WTC11 (cell line): ENCODE measurements at regions not wholly inside any gene's neighbourhood (a gene's known extent, or its start where the extent isn't known, plus 50 kb on each side); places are given as distances from the start of the nearest gene placed in this dataset.

Experiments used
- ATAC-seq: fragments of 200-7000 bp; cut with Tn5 transposase; 2 replicates; pipeline ENCODE4 v1.10.0; 2021; ENCODE audit warnings: mild to moderate bottlenecking, moderate library complexity
- CTCF ChIA-PET: fragments of 300-600 bp; sonication (Branson Sonifier 250); formaldehyde crosslinking; loops from one replicate; lab custom pipeline; 2021; ENCODE audit warnings: antibody characterized with exemption; lab: Charles Lee
- POLR2A ChIA-PET: fragments of 350-600 bp; sonication (Branson Sonifier 250); formaldehyde crosslinking; loops from one replicate; lab custom pipeline; 2021; ENCODE audit warnings: antibody characterized with exemption; lab: Charles Lee
- DNase-seq: peaks from one replicate; pipeline ENCODE4 v3.0.0; 2021; ENCODE audit warnings: low spot score
- H3K27ac Mint-ChIP-seq: 2 replicates; pipeline ENCODE4 v1.8.0; 2021; ENCODE audit warnings: mixed read lengths
- H3K27me3 Mint-ChIP-seq: 2 replicates; pipeline ENCODE4 v1.8.0; 2021; ENCODE audit warnings: low read depth, mild to moderate bottlenecking, moderate library complexity, mixed read lengths
- H3K36me3 Mint-ChIP-seq: 2 replicates; pipeline ENCODE4 v1.8.0; 2021; ENCODE audit warnings: mixed read lengths
- H3K4me1 Mint-ChIP-seq: 2 replicates; pipeline ENCODE4 v1.8.0; 2022; ENCODE audit warnings: mixed read lengths
- H3K4me3 Mint-ChIP-seq: 2 replicates; pipeline ENCODE4 v1.8.0; 2021; ENCODE audit warnings: mild to moderate bottlenecking, moderate library complexity, mixed read lengths
- H3K9me3 Mint-ChIP-seq: 2 replicates; pipeline ENCODE4 v1.8.0; 2021; ENCODE audit warnings: mixed read lengths
- CREM ChIP-seq: sonication (generic); formaldehyde crosslinking; IDR thresholded peaks from 2 replicates; pipeline ENCODE4 v1.8.1; 2022; ENCODE audit warnings: mild to moderate bottlenecking, missing genetic modification reagents, moderate library complexity
- ESRRA ChIP-seq: sonication (generic); formaldehyde crosslinking; IDR thresholded peaks from 2 replicates; pipeline ENCODE4 v1.8.1; 2022; ENCODE audit warnings: mild to moderate bottlenecking, missing genetic modification reagents, borderline replicate concordance
- FOXK1 ChIP-seq: sonication (generic); formaldehyde crosslinking; IDR thresholded peaks from 2 replicates; pipeline ENCODE4 v1.8.0; 2022; ENCODE audit warnings: mild to moderate bottlenecking, moderate library complexity, missing genetic modification reagents
- IRF2 ChIP-seq: sonication (generic); formaldehyde crosslinking; IDR thresholded peaks from 2 replicates; pipeline ENCODE4 v1.8.0; 2022; ENCODE audit warnings: low read depth, missing genetic modification reagents, borderline replicate concordance
- JAZF1 ChIP-seq: fragments of 250-450 bp; sonication (Bioruptor Pico); IDR thresholded peaks from 2 replicates; pipeline ENCODE4 v1.9.0; 2021; ENCODE audit warnings: moderate library complexity, mild to moderate bottlenecking, inconsistent platforms
- KAT7 ChIP-seq: sonication (generic); formaldehyde crosslinking; IDR thresholded peaks from 2 replicates; pipeline ENCODE4 v1.8.1; 2023; ENCODE audit warnings: missing genetic modification reagents, mild to moderate bottlenecking, borderline replicate concordance
- RORB ChIP-seq: fragments of 250-450 bp; sonication (Bioruptor Pico); IDR thresholded peaks from 2 replicates; pipeline ENCODE4 v1.9.0; 2021; ENCODE audit warnings: mild to moderate bottlenecking
- TEAD4 ChIP-seq: sonication (generic); formaldehyde crosslinking; IDR thresholded peaks from 2 replicates; pipeline ENCODE4 v1.8.0; 2022; ENCODE audit warnings: mild to moderate bottlenecking, missing genetic modification reagents
- ZNF263 ChIP-seq: sonication (generic); formaldehyde crosslinking; IDR thresholded peaks from 2 replicates; pipeline ENCODE4 v1.8.1; 2022; ENCODE audit warnings: low read depth, mild to moderate bottlenecking, moderate library complexity, missing genetic modification reagents
- ZNF396 ChIP-seq: fragments of 250-450 bp; sonication (Bioruptor Pico); IDR thresholded peaks from 2 replicates; pipeline ENCODE4 v1.8.0; 2021; ENCODE audit warnings: mild to moderate bottlenecking, moderate library complexity, borderline replicate concordance
- TF ChIP-seq, protein P1 (sequence below): sonication (generic); formaldehyde crosslinking; IDR thresholded peaks from 2 replicates; pipeline ENCODE4 v1.8.1; 2023; ENCODE audit warnings: mild to moderate bottlenecking, missing genetic modification reagents
- TF ChIP-seq, protein P2 (sequence below): fragments of 250-450 bp; sonication (Bioruptor Pico); conservative IDR thresholded peaks from 2 replicates; pipeline ENCODE4 v1.9.0; 2021; ENCODE audit warnings: mild to moderate bottlenecking
- TF ChIP-seq, protein P3 (sequence below): sonication (generic); formaldehyde crosslinking; IDR thresholded peaks from 2 replicates; pipeline ENCODE4 v1.8.1; 2022; ENCODE audit warnings: mild to moderate bottlenecking, missing genetic modification reagents, moderate library complexity, borderline replicate concordance
- TF ChIP-seq, protein P4 (sequence below): sonication (generic); formaldehyde crosslinking; IDR thresholded peaks from 2 replicates; pipeline ENCODE4 v1.8.1; 2023; ENCODE audit warnings: mild to moderate bottlenecking, missing genetic modification reagents
- TF ChIP-seq, protein P5 (sequence below): sonication (generic); formaldehyde crosslinking; IDR thresholded peaks from 2 replicates; pipeline ENCODE4 v1.8.0; 2022; ENCODE audit warnings: mild to moderate bottlenecking, missing genetic modification reagents
- TF ChIP-seq, protein P6 (sequence below): sonication (generic); formaldehyde crosslinking; IDR thresholded peaks from 2 replicates; pipeline ENCODE4 v1.8.0; 2022; ENCODE audit warnings: mild to moderate bottlenecking, missing genetic modification reagents

DNA sequence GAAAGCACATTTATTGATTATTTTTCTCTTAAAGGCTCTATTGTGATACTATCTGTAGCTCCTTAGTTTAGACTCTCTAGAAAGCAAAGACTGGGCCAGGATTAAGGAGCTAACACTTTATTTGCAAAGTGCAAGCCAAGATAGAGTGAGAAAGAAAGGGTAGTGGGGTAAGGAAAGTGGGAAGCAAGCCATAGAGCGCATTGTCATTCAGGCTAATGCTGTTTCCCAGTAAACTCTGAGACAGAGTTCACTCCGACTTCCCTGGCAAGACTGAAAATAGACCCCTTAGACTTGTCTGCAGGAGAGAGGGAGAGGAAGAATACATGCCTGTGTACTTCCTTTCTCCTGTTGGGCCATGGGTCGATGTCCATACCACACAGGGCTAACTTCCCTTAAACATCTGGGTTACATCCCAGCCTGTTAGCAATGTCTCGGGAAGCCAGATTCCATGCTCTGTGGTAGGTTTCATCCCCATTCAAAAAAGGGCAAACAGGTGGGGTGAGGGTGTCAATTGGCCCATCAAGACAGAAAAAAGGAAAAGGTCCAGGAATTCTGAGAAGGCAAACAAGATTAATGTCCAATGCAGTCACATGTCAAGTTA lies 875.8 kb upstream of the CELF2 start (continued):
- TF ChIP-seq, protein P1, sequence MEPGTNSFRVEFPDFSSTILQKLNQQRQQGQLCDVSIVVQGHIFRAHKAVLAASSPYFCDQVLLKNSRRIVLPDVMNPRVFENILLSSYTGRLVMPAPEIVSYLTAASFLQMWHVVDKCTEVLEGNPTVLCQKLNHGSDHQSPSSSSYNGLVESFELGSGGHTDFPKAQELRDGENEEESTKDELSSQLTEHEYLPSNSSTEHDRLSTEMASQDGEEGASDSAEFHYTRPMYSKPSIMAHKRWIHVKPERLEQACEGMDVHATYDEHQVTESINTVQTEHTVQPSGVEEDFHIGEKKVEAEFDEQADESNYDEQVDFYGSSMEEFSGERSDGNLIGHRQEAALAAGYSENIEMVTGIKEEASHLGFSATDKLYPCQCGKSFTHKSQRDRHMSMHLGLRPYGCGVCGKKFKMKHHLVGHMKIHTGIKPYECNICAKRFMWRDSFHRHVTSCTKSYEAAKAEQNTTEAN: no peak
- TF ChIP-seq, protein P2, sequence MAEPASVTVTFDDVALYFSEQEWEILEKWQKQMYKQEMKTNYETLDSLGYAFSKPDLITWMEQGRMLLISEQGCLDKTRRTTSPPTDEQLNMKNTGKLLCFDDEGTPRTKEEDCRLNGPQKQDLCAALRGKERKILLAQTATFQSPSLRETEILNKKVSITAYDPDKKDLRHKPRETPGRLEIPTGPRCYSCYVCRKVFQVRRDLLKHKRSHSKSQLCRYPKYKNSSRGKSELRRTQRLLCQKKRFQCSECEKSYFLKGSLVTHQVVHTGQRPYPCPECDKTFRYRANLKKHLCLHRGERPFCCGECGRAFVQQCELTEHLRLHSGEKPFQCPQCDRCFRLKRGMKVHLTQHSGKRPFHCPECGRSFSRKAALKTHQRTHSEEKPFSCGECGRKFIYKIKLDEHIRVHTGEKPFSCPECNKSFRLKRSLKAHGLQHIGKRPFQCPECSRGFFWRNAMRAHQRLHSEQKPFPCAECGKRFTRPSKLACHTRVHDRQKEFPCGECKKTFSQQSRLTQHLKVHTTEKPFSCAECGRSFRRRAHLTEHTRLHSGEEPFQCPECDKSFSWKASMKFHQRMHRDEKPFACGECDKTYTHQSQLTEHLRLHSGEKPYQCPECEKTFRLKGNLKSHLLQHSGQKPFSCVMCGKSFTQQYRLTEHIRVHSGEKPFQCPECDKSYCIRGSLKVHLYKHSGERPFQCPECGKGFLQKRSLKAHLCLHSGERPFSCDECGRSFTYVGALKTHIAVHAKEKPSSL (CRISPR knock-in tag): no peak
- TF ChIP-seq RORB (CRISPR knock-in tag): no peak

DNA sequence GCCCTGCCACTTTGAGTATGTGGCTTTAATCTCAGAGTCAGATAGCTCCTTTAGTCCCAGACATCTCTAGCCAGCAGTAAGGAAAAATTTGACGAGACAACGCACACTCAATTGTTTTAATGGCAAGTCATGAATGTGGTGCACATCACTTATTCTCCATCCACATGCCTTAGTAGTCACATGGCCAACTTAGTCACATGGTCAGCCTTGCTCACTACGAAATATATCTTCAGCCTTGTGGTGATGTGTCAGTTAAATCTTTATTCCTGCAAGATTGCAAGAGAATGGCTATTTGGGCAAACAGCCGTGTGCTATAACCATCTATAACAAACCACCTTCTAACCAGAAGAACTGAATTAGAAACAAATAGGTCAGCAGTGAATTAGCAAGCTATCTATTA lies 871.1 kb upstream of the CELF2 start:
- ATAC-seq: no peak
- Mint-ChIP-seq H3K27me3 (no peaks in the 10 kb centered on the region), H3K9me3 (0 out of 2 replicates have a peak, but pooled peaks cover 7% of the 10 kb centered on the region), H3K36me3 (no peaks in the 10 kb centered on the region), H3K4me1 (peaks cover 8% of the 10 kb centered on the region), H3K4me3 (no peak overlapping the region), H3K27ac (no peak overlapping the region)
- TF ChIP-seq ESRRA (CRISPR knock-in tag) (no peak), CREM (CRISPR knock-in tag) (no peak), JAZF1 (CRISPR knock-in tag) (no peak)
- ChIA-PET POLR2A (no interaction called here), CTCF (no interaction called here)
- no peak for DNase-seq

DNA sequence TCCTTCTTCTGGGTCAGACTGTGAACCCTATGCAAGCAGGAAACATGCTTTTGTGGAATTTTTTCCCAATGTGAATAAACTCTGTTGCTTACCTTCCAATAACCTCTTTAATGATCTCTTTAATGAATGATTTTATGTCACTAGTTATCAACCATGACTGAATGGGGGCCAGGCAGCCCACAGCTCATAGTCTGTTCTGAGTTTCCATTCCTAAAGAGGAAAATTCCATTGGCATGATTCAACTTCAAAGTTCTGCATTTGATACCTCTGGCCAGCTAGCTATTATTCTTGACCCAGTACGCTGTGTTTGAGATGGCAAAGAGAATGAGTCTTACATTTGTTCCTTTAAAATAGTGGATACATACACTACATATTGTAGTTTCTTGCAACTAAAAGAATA lies 867.8 kb upstream of the CELF2 start:
- H3K4me3 Mint-ChIP-seq: no peak overlapping the region
- no peaks in the 10 kb centered on the region for H3K27me3 Mint-ChIP-seq
- H3K9me3 Mint-ChIP-seq: peaks cover 14% of the 10 kb centered on the region
- no peaks in the 10 kb centered on the region for H3K36me3 Mint-ChIP-seq
- ChIA-PET POLR2A (no interaction called here), CTCF (no interaction called here)
- H3K27ac Mint-ChIP-seq: no peak overlapping the region
- no peak for TF ChIP-seq ZNF263 (CRISPR knock-in tag)
- no peak for TF ChIP-seq ZNF396 (CRISPR knock-in tag)
- no peak for TF ChIP-seq TEAD4 (CRISPR knock-in tag)
- no peaks in the 10 kb centered on the region for H3K4me1 Mint-ChIP-seq
- no peak for ATAC-seq
- no peak for DNase-seq

DNA sequence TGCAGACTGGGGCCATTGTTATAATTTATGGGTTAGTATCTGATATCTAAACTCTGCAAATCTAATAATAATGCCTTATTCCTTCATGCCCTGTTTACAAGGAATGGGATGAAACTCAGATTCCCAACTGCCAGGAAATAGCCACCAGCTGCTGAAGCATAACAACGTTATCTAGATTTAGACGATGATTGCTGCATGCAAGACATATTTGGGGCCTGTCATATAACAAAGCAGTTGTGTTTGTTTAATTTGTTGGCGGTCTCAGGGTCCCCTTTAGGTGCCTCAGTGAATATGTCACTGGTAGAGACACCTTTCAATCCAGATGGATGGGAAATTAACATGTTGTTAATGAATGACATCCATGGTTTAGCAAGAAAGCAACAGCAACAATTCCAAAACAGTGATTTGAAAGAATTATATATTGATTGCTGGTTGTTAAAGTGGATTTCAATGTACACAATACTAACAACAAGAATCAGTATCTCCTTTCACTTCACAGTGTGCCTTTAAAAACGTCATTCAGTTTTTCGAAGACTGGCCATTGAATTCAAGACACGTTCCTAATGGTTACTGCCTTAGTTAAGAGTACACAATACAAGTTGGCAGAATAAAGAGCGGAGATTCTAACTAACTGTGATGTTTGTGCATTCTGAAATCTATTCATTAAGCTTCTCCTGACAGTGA lies 860.6 kb upstream of the CELF2 start:
- CTCF ChIA-PET: no interaction called here
- POLR2A ChIA-PET: no interaction called here
- Mint-ChIP-seq H3K27me3 (peaks cover 6% of the 10 kb centered on the region; the same call in 1 of the 2 replicates), H3K4me3 (no peak overlapping the region), H3K27ac (no peak overlapping the region), H3K4me1 (no peaks in the 10 kb centered on the region), H3K9me3 (peaks cover 42% of the 10 kb centered on the region), H3K36me3 (peaks cover 41% of the 10 kb centered on the region)
- no peak for ATAC-seq
- TF ChIP-seq, protein P3, sequence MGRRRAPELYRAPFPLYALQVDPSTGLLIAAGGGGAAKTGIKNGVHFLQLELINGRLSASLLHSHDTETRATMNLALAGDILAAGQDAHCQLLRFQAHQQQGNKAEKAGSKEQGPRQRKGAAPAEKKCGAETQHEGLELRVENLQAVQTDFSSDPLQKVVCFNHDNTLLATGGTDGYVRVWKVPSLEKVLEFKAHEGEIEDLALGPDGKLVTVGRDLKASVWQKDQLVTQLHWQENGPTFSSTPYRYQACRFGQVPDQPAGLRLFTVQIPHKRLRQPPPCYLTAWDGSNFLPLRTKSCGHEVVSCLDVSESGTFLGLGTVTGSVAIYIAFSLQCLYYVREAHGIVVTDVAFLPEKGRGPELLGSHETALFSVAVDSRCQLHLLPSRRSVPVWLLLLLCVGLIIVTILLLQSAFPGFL: no peak
- no peak for DNase-seq

DNA sequence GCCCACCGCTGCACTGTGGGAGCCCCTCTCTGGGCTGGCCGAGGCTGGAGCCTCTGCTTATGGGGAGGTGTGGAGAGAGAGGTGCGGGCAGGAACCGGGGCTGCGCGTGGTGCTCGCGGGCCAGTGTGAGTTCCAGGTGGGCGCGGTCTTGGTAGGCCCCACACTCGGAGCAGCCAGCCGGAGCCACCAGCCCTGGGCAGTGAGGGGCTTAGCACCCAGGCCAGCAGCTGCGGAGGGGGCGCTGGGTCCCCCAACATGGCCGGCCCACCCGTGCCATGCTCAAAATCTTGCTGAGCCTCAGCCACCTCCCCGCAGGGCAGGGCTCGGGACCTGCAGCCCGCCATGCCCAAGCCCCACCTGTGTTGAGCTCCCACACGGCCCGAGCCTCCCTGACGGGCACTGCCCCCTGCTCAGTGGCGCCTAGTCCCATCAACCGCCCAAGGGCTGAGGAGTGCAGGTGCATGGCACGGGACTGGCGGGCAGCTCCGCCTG lies 856.8 kb upstream of the CELF2 start:
- ChIA-PET POLR2A (no interaction called here), CTCF (no interaction called here)
- Mint-ChIP-seq H3K27ac (no peak overlapping the region), H3K27me3 (peaks cover 19% of the 10 kb centered on the region), H3K36me3 (peaks cover 58% of the 10 kb centered on the region), H3K9me3 (peaks cover 52% of the 10 kb centered on the region), H3K4me3 (no peak overlapping the region), H3K4me1 (peaks cover 27% of the 10 kb centered on the region)
- no peak for DNase-seq
- no peak for ATAC-seq
- TF ChIP-seq, protein P4, sequence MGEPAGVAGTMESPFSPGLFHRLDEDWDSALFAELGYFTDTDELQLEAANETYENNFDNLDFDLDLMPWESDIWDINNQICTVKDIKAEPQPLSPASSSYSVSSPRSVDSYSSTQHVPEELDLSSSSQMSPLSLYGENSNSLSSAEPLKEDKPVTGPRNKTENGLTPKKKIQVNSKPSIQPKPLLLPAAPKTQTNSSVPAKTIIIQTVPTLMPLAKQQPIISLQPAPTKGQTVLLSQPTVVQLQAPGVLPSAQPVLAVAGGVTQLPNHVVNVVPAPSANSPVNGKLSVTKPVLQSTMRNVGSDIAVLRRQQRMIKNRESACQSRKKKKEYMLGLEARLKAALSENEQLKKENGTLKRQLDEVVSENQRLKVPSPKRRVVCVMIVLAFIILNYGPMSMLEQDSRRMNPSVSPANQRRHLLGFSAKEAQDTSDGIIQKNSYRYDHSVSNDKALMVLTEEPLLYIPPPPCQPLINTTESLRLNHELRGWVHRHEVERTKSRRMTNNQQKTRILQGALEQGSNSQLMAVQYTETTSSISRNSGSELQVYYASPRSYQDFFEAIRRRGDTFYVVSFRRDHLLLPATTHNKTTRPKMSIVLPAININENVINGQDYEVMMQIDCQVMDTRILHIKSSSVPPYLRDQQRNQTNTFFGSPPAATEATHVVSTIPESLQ (CRISPR knock-in tag): no peak
- TF ChIP-seq KAT7 (no peak), FOXK1 (no peak), IRF2 (CRISPR knock-in tag) (no peak), RORB (CRISPR knock-in tag) (no peak)
- TF ChIP-seq, protein P5, sequence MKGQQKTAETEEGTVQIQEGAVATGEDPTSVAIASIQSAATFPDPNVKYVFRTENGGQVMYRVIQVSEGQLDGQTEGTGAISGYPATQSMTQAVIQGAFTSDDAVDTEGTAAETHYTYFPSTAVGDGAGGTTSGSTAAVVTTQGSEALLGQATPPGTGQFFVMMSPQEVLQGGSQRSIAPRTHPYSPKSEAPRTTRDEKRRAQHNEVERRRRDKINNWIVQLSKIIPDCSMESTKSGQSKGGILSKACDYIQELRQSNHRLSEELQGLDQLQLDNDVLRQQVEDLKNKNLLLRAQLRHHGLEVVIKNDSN (CRISPR knock-in tag): no peak
- TF ChIP-seq, protein P6, sequence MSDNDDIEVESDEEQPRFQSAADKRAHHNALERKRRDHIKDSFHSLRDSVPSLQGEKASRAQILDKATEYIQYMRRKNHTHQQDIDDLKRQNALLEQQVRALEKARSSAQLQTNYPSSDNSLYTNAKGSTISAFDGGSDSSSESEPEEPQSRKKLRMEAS (CRISPR knock-in tag): no peak
